Endodermal cell (in vitro differentiated cells): ENCODE measurements at regions not wholly inside any gene's neighbourhood (a gene's known extent, or its start where the extent isn't known, plus 50 kb on each side); places are given as distances from the start of the nearest gene placed in this dataset.
A peak's percentile ranks its signal among the peaks of the same experiment; 100 is the strongest.

Source experiments
- DNase-seq: peaks from one replicate; pipeline ENCODE4 v3.0.0-alpha.2; 2017
- H3K27ac ChIP-seq: 2 replicates; pipeline ENCODE4 v1.5.1; 2013; ENCODE audit warnings: mild to moderate bottlenecking, low read depth, low read length, moderate library complexity
- H3K27me3 ChIP-seq: 2 replicates; pipeline ENCODE4 v1.6.1; 2013; ENCODE audit warnings: mild to moderate bottlenecking, low read length, moderate library complexity; ENCODE audit not compliant: insufficient read depth, control insufficient read depth, poor library complexity, severe bottlenecking
- H3K36me3 ChIP-seq: 2 replicates; pipeline ENCODE4 v1.7.0; 2013; ENCODE audit warnings: mild to moderate bottlenecking, low read length, moderate library complexity; ENCODE audit not compliant: control insufficient read depth, insufficient read depth
- H3K4me1 ChIP-seq: one replicate; pipeline ENCODE4 v1.7.0; 2013; ENCODE audit warnings: low read length; ENCODE audit not compliant: control insufficient read depth, insufficient read depth
- H3K4me3 ChIP-seq: 2 replicates; pipeline ENCODE4 v1.5.1; 2013; ENCODE audit warnings: mild to moderate bottlenecking, low read length, moderate library complexity
- H3K9ac ChIP-seq: 2 replicates; pipeline ENCODE4 v1.6.1; 2013; ENCODE audit warnings: mild to moderate bottlenecking, low read length, moderate library complexity; ENCODE audit not compliant: poor library complexity, severe bottlenecking; ENCODE audit errors: extremely low read depth
- H3K9me3 ChIP-seq: 2 replicates; pipeline ENCODE4 v1.6.1; 2013; ENCODE audit warnings: mild to moderate bottlenecking, low read length, moderate library complexity; ENCODE audit not compliant: control insufficient read depth
- H3K27ac Mint-ChIP-seq: 2 replicates; pipeline ENCODE4 v1.8.0; 2020; ENCODE audit warnings: mixed read lengths
- H3K27me3 Mint-ChIP-seq: 2 replicates; pipeline ENCODE4 v1.8.0; 2021; ENCODE audit warnings: mild to moderate bottlenecking, mixed read lengths; ENCODE audit not compliant: insufficient read depth
- H3K36me3 Mint-ChIP-seq: 2 replicates; pipeline ENCODE4 v1.8.0; 2020; ENCODE audit warnings: low read depth, mixed read lengths
- H3K4me1 Mint-ChIP-seq: 2 replicates; pipeline ENCODE4 v1.8.0; 2020; ENCODE audit warnings: mixed read lengths
- H3K4me3 Mint-ChIP-seq: 2 replicates; pipeline ENCODE4 v1.8.0; 2020; ENCODE audit warnings: mild to moderate bottlenecking, moderate library complexity, mixed read lengths
- H3K9me3 Mint-ChIP-seq: 2 replicates; pipeline ENCODE4 v1.8.0; 2020; ENCODE audit warnings: mild to moderate bottlenecking, mixed read lengths
- WGBS, 2 experiments: methylation state at CpG; one replicate each; pipeline versions ENCODE4 v1.1.5 to v1.1.7; 2013; ENCODE audit warnings: missing lambda C conversion rate in 2 of 2, mixed read lengths in 1 of 2; ENCODE audit not compliant: insufficient coverage in 1 of 2, insufficient read length in 1 of 2; 5-methylcytosine and 5-hydroxymethylcytosine counted together
- TF ChIP-seq, protein P1 (sequence below): fragments of 200-600 bp; sonication (generic); conservative IDR thresholded peaks from 2 replicates; pipeline ENCODE4 v1.5.0; 2021; ENCODE audit warnings: antibody characterized with exemption, mild to moderate bottlenecking

DNA sequence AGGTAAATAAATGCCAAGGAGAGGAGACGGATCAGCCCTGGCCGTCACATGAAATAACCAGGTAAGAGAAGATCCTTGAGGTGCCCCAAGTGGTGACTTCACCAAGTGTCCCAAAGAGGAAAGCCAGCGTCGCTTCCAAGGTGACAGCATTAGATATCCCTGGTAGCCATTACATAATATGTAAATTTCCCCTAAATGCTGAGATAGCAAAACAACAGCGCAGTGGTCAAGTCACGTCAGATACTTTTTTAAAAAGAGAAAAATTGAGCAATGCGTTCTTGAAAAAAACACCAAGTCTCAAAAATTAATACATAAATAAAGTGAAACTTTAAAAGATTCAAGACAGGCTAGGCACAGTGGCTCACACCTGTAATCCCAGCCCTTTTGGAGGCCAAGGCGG lies 100.2 kb downstream of the HTR5A start:
- Histone ChIP-seq H3K9me3 (no peaks in the 10 kb centered on the region), H3K36me3 (no peaks in the 10 kb centered on the region), H3K27ac (no peak overlapping the region), H3K27me3 (no peaks in the 10 kb centered on the region), H3K9ac (no peak overlapping the region), H3K4me1 (no peaks in the 10 kb centered on the region), H3K4me3 (no peak overlapping the region)
- TF ChIP-seq, protein P1, sequence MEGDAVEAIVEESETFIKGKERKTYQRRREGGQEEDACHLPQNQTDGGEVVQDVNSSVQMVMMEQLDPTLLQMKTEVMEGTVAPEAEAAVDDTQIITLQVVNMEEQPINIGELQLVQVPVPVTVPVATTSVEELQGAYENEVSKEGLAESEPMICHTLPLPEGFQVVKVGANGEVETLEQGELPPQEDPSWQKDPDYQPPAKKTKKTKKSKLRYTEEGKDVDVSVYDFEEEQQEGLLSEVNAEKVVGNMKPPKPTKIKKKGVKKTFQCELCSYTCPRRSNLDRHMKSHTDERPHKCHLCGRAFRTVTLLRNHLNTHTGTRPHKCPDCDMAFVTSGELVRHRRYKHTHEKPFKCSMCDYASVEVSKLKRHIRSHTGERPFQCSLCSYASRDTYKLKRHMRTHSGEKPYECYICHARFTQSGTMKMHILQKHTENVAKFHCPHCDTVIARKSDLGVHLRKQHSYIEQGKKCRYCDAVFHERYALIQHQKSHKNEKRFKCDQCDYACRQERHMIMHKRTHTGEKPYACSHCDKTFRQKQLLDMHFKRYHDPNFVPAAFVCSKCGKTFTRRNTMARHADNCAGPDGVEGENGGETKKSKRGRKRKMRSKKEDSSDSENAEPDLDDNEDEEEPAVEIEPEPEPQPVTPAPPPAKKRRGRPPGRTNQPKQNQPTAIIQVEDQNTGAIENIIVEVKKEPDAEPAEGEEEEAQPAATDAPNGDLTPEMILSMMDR: peak; percentile 19
- Mint-ChIP-seq H3K27ac (no peak overlapping the region), H3K27me3 (peaks cover 1% of the 10 kb centered on the region), H3K4me1 (peaks cover 4% of the 10 kb centered on the region), H3K36me3 (no peaks in the 10 kb centered on the region), H3K4me3 (no peak overlapping the region), H3K9me3 (peaks cover 6% of the 10 kb centered on the region)
- DNase-seq: no peak
- 85 to 88% methylated on average over 5 to 8 of the region's 8 CpGs for WGBS, 2 experiments

DNA sequence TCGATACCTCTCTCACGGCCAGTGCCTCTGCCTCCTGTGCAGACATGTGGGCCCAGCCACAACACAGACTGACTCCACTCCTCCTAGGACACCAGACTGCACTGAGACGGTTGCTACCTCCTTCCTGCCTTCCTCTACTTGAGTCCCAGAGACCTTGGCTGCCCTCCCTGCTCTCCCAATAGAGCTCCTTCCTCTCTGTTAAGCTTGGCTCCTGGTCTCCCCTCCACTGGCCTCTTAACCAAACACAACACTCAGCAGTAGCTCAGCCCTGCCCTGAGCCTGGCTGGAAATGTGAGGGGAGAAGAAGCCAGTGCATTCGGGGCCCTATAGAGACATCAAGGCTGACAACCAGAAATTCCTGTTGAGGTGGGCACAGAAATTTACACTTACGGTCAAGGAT lies 102.0 kb downstream of the HTR5A start:
- Mint-ChIP-seq H3K36me3 (no peaks in the 10 kb centered on the region), H3K9me3 (peaks cover 11% of the 10 kb centered on the region), H3K27me3 (peaks cover 4% of the 10 kb centered on the region), H3K27ac (no peak overlapping the region), H3K4me1 (peaks cover 4% of the 10 kb centered on the region), H3K4me3 (no peak overlapping the region)
- Histone ChIP-seq H3K36me3 (no peaks in the 10 kb centered on the region), H3K27me3 (no peaks in the 10 kb centered on the region), H3K4me1 (no peaks in the 10 kb centered on the region), H3K27ac (no peak overlapping the region), H3K9me3 (no peaks in the 10 kb centered on the region), H3K9ac (no peak overlapping the region), H3K4me3 (no peak overlapping the region)
- 85 to 94% methylated on average over 3 to 5 of the region's 5 CpGs for WGBS, 2 experiments
- TF ChIP-seq, protein P1: no peak
- DNase-seq: no peak

DNA sequence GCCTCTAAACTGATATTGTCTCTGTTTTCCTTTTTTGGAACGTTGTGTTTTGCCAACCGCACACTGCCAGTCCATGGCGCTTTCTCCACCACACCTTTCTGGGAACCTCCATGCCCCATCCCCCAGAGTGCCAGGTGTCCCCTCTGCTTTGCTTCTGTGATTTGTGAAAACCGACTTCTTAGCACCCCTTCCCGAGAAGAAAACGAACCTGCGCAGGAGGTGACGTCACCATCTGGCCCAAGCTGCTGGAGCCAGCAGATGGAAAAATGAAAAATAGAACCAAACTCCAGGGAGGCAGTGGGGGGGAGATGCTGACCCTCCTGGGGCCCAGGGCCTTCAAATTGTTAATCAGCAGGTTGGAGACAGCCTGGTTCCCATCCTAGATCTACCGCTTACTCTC lies 103.8 kb downstream of the HTR5A start:
- WGBS, 2 experiments: 80 to 84% methylated on average over 8 to 9 of the region's 9 CpGs
- H3K4me1 Mint-ChIP-seq: peaks cover 4% of the 10 kb centered on the region
- no peaks in the 10 kb centered on the region for H3K36me3 Mint-ChIP-seq
- peaks cover 4% of the 10 kb centered on the region for H3K27me3 Mint-ChIP-seq
- H3K9me3 ChIP-seq: peaks cover 7% of the 10 kb centered on the region
- H3K9ac ChIP-seq: no peak overlapping the region
- TF ChIP-seq, protein P1: no peak
- H3K27me3 ChIP-seq: no peaks in the 10 kb centered on the region
- no peaks in the 10 kb centered on the region for H3K4me1 ChIP-seq
- H3K27ac ChIP-seq: no peak overlapping the region
- H3K9me3 Mint-ChIP-seq: peaks cover 20% of the 10 kb centered on the region
- no peak overlapping the region for H3K27ac Mint-ChIP-seq
- H3K4me3 ChIP-seq: no peak overlapping the region
- H3K4me3 Mint-ChIP-seq: no peak overlapping the region
- DNase-seq: no peak
- no peaks in the 10 kb centered on the region for H3K36me3 ChIP-seq
